OCI-LY1 (cell line): ENCODE measurements at regions not wholly inside any gene's neighbourhood (a gene's known extent, or its start where the extent isn't known, plus 50 kb on each side); places are given as distances from the start of the nearest gene placed in this dataset.

Experiments used
- CTCF ChIP-seq: fragments of 200-600 bp; sonication (generic), shearing (Covaris generic); IDR thresholded peaks from 2 replicates; pipeline ENCODE4 v1.5.1; 2017; ENCODE audit warnings: mild to moderate bottlenecking, antibody characterized with exemption, low read length, moderate library complexity, mixed read lengths
- EZH2 ChIP-seq: fragments of 200-600 bp; sonication (generic), shearing (Covaris generic); IDR thresholded peaks from 2 replicates; pipeline ENCODE4 v1.8.0; 2017; ENCODE audit warnings: borderline replicate concordance, mixed run types, mild to moderate bottlenecking, antibody characterized with exemption, low read length, moderate library complexity, mixed read lengths

- TF ChIP-seq EZH2 (no peak), CTCF (no peak)
Observed at GRCh38 chr1:60923389-60924087, 158.8 kb upstream of the NFIA start.
